Mesothelial cell of epicardium (in vitro differentiated cells): ENCODE measurements at regions not wholly inside any gene's neighbourhood (a gene's known extent, or its start where the extent isn't known, plus 50 kb on each side); places are given as distances from the start of the nearest gene placed in this dataset.

Source experiments
- DNase-seq, 2 experiments: peaks; one replicate each; pipeline ENCODE4 v3.0.0; 2021; ENCODE audit warnings: low spot score in 2 of 2; ENCODE audit not compliant: unreplicated experiment in 2 of 2
- H3K27ac Mint-ChIP-seq: 2 replicates; pipeline ENCODE4 v1.8.0; 2021; ENCODE audit warnings: mixed read lengths
- H3K27me3 Mint-ChIP-seq: 2 replicates; pipeline ENCODE4 v1.8.0; 2021; ENCODE audit warnings: low read depth, mixed read lengths
- H3K36me3 Mint-ChIP-seq: 2 replicates; pipeline ENCODE4 v1.8.0; 2021; ENCODE audit warnings: mixed read lengths
- H3K4me1 Mint-ChIP-seq: 2 replicates; pipeline ENCODE4 v1.8.0; 2021; ENCODE audit warnings: mixed read lengths
- H3K4me3 Mint-ChIP-seq: 2 replicates; pipeline ENCODE4 v1.8.0; 2021; ENCODE audit warnings: mild to moderate bottlenecking, moderate library complexity, mixed read lengths
- H3K9me3 Mint-ChIP-seq: 2 replicates; pipeline ENCODE4 v1.8.0; 2021; ENCODE audit warnings: mixed read lengths
- TF ChIP-seq, protein P1 (sequence below): fragments of 200-600 bp; sonication (generic); IDR thresholded peaks from one replicate; pipeline ENCODE4 v1.5.0; 2021; ENCODE audit warnings: antibody characterized with exemption; ENCODE audit not compliant: unreplicated experiment

DNA sequence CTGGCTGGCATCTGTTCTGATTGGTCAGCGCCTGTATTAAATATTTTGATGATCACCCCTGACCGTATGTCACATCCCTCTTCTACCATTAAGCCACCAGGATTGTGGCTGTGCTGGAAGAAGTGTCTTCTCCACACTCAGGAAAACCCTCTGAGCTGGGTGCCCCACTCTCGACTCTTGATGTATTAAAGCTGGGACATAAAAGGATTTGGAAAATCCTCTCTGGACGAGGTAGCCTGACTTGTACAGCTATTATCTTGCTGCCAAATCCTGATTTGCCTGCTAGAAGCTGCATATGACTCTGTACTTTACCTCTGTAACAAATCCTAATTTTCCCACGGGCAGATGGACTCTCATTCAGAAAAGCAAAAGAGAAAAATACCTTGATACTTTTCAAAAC lies 161.0 kb downstream of the SLC28A3 start:
- Mint-ChIP-seq H3K4me3 (no peak overlapping the region), H3K27ac (no peak overlapping the region)
- TF ChIP-seq, protein P1, sequence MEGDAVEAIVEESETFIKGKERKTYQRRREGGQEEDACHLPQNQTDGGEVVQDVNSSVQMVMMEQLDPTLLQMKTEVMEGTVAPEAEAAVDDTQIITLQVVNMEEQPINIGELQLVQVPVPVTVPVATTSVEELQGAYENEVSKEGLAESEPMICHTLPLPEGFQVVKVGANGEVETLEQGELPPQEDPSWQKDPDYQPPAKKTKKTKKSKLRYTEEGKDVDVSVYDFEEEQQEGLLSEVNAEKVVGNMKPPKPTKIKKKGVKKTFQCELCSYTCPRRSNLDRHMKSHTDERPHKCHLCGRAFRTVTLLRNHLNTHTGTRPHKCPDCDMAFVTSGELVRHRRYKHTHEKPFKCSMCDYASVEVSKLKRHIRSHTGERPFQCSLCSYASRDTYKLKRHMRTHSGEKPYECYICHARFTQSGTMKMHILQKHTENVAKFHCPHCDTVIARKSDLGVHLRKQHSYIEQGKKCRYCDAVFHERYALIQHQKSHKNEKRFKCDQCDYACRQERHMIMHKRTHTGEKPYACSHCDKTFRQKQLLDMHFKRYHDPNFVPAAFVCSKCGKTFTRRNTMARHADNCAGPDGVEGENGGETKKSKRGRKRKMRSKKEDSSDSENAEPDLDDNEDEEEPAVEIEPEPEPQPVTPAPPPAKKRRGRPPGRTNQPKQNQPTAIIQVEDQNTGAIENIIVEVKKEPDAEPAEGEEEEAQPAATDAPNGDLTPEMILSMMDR: no peak

DNA sequence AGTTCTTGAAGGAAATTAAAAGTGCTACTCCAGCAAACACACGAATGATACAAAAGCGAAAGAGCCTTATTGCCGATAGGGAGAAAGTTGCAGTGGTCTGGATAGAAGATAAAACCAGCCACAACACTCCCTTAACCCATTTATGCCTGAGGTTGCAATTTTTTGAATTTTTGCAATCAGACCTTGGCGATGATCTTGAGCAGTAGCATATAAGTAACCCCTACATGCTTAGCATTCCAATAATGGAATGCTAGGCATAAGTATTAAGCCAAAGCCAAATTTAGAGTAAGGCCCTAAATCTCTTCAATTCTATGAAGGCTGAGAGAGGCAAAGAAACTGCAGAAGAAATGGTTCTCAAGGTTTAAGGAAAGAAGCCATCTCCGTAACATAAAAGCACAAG lies 153.5 kb downstream of the SLC28A3 start:
- DNase-seq: no peak
- TF ChIP-seq, protein P1: no peak
- Mint-ChIP-seq H3K27ac (peak overlapping the region; percentile 62), H3K36me3 (no peaks in the 10 kb centered on the region), H3K4me1 (peaks cover 16% of the 10 kb centered on the region), H3K9me3 (peaks cover 4% of the 10 kb centered on the region), H3K4me3 (no peak overlapping the region), H3K27me3 (peaks cover 2% of the 10 kb centered on the region)

More for the DNA sequence above, 161.0 kb downstream of the SLC28A3 start:
- Mint-ChIP-seq H3K9me3 (peaks cover 6% of the 10 kb centered on the region), H3K27me3 (no peaks in the 10 kb centered on the region), H3K4me1 (peaks cover 13% of the 10 kb centered on the region), H3K36me3 (no peaks in the 10 kb centered on the region)
- no peak for DNase-seq

DNA sequence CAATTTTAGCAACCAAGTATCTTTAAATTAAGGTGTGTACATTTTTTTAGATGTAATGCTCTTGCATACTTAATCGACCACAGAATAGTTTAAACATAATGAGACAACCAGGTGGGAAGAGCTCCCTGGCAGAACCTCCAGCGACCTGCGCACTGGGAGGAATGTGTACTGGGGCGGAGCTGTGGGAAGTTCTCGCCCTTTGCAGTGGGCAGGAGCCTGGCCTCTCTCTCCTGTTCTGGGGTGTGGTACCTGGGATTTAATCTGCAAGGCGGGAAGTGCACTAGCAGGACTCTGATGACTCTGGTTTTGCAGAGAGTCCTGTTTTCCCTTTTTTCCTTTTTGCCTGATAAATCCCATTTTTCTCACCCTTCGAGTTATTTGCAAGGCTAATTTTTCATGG lies 150.7 kb downstream of the SLC28A3 start:
- peaks cover 13% of the 10 kb centered on the region for H3K4me1 Mint-ChIP-seq

DNA sequence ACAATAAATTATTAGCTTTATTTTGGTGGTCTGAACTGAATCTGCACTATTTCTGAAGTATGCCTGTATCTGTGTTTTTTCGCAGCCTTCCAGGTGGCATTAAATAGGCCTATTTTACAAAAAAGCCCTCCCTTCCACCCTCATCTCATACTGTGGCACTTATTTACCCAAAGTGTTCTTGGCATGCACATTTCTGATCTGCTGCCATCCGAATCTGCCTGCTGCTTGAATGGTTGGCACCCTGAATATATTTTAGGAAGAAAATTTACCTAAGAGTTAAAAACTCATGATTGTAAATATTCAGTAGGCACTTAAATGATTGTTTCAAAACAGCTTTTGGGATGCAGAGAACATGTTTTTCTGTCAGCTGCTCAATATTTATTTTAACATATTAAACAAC lies 150.1 kb downstream of the SLC28A3 start:
- H3K27me3 Mint-ChIP-seq: peaks cover 4% of the 10 kb centered on the region
- H3K36me3 Mint-ChIP-seq: no peaks in the 10 kb centered on the region
- no peak for DNase-seq
- H3K9me3 Mint-ChIP-seq: peaks cover 4% of the 10 kb centered on the region
- no peak overlapping the region for H3K4me3 Mint-ChIP-seq
- H3K27ac Mint-ChIP-seq: no peak overlapping the region
- TF ChIP-seq, protein P1: no peak
- H3K4me1 Mint-ChIP-seq: peaks cover 13% of the 10 kb centered on the region

More for the DNA sequence above, 150.7 kb downstream of the SLC28A3 start:
- H3K9me3 Mint-ChIP-seq: peaks cover 4% of the 10 kb centered on the region
- H3K27me3 Mint-ChIP-seq: peaks cover 4% of the 10 kb centered on the region
- no peak overlapping the region for H3K4me3 Mint-ChIP-seq
- no peaks in the 10 kb centered on the region for H3K36me3 Mint-ChIP-seq
- no peak for DNase-seq
- TF ChIP-seq, protein P1: no peak
- H3K27ac Mint-ChIP-seq: no peak overlapping the region

DNA sequence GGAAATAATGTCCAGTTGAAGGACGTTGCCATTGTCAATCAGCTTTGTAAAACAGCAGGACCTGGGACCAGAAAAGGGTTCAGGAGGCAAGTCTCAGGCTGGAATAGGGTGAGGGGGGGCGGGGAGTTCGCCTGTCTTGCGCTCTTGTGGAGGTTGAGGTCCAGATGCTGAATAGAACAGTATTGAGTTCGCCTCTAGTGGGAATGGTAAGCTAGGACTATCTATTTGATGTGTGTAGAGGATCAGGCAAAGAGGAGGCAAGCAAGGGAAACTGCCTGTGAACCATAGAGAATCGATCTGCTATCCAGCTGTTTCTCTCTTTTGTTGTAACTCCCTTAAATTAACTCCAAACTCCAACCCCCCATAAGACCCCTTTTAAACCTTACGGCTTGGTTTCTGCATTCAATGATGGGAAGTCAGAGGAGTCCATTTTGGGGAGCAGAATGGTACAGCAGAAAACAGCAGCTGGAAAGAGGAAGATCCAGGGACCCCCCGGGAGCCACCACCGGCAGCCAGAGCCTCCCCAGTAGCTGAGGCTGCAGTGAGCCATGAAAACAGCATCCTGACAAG lies 133.7 kb downstream of the SLC28A3 start:
- H3K27ac Mint-ChIP-seq: no peak overlapping the region
- H3K36me3 Mint-ChIP-seq: no peaks in the 10 kb centered on the region
- peaks cover 20% of the 10 kb centered on the region for H3K27me3 Mint-ChIP-seq
- H3K4me1 Mint-ChIP-seq: no peaks in the 10 kb centered on the region
- TF ChIP-seq, protein P1: no peak
- H3K4me3 Mint-ChIP-seq: no peak overlapping the region
- H3K9me3 Mint-ChIP-seq: no peaks in the 10 kb centered on the region
- DNase-seq: no peak
